Uterus (tissue), 2 donors: ENCODE measurements at regions not wholly inside any gene's neighbourhood (a gene's known extent, or its start where the extent isn't known, plus 50 kb on each side); places are given as distances from the start of the nearest gene placed in this dataset.

Source experiments
- CTCF ChIP-seq, 4 experiments: fragments of 200-600 bp in 2 of 4; fragments of 450-650 bp in 2 of 4; sonication (generic) in 2 of 4; IDR thresholded peaks; one replicate each; pipeline ENCODE4 v1.5.1; 2016 to 2019; ENCODE audit warnings: antibody characterized with exemption in 4 of 4, mild to moderate bottlenecking in 2 of 4, moderate library complexity in 1 of 4
- POLR2A ChIP-seq, 2 donors: fragments of 450-650 bp; IDR thresholded peaks; one replicate each; pipeline ENCODE4 v1.6.1; 2016; ENCODE audit warnings: antibody characterized with exemption in 2 of 2, mild to moderate bottlenecking in 1 of 2, moderate library complexity in 1 of 2

- TF ChIP-seq POLR2A (IDR thresholded peaks at IDR 0.05) (no peak), CTCF (IDR thresholded peaks at IDR 0.05) (no peak)
Observed at GRCh38 chr22:48340191-48340590, 1487.5 kb downstream of the BRD1 start.
